CD4-positive, alpha-beta T cell (primary cell): ENCODE measurements at regions not wholly inside any gene's neighbourhood (a gene's known extent, or its start where the extent isn't known, plus 50 kb on each side); places are given as distances from the start of the nearest gene placed in this dataset.

Experiments used
- ATAC-seq: fragments of 200-7000 bp; cut with Tn5 transposase; one replicate; pipeline ENCODE4 v1.10.0; 2022; ENCODE audit warnings: mild to moderate bottlenecking; ENCODE audit not compliant: poor library complexity
- CTCF ChIA-PET: fragments of 350-600 bp; sonication (Branson Sonifier 250); formaldehyde crosslinking; loops from one replicate; lab custom pipeline; 2021; ENCODE audit warnings: antibody characterized with exemption, inconsistent platforms; lab: Charles Lee
- POLR2A ChIA-PET: fragments of 350-600 bp; sonication (Branson Sonifier 250); formaldehyde crosslinking; loops from one replicate; lab custom pipeline; 2021; ENCODE audit warnings: antibody characterized with exemption, inconsistent platforms; lab: Charles Lee
- DNase-seq, 14 experiments: peaks; one replicate each; pipeline ENCODE4 v3.0.0-alpha.2; 2013 to 2020; ENCODE audit warnings: mixed read lengths in 2 of 14
- H3K27ac ChIP-seq, 2 donors: one replicate each; pipeline versions ENCODE4 v1.5.1 to v1.7.0; 2013; ENCODE audit warnings: low read length in 2 of 2, low read depth in 1 of 2, mild to moderate bottlenecking in 1 of 2
- H3K27me3 ChIP-seq, 2 experiments: 1 replicate in 1 of 2; 2 replicates in 1 of 2; pipeline versions ENCODE4 v1.6.1 to v1.7.0; 2013; ENCODE audit warnings: low read length in 2 of 2, control low read depth in 1 of 2, mild to moderate bottlenecking in 1 of 2, moderate library complexity in 1 of 2; ENCODE audit not compliant: insufficient read depth in 2 of 2, control insufficient read depth in 1 of 2
- H3K36me3 ChIP-seq: one replicate; pipeline ENCODE4 v1.6.1; 2013; ENCODE audit warnings: low read length, control low read depth; ENCODE audit not compliant: insufficient read depth
- H3K4me1 ChIP-seq: one replicate; pipeline ENCODE4 v1.6.1; 2013; ENCODE audit warnings: low read length, control low read depth; ENCODE audit not compliant: insufficient read depth
- H3K4me3 ChIP-seq: one replicate; pipeline ENCODE4 v1.5.1; 2013; ENCODE audit warnings: mild to moderate bottlenecking, low read length, moderate library complexity
- H3K9me3 ChIP-seq, 2 experiments: 1 replicate in 1 of 2; 2 replicates in 1 of 2; pipeline versions ENCODE4 v1.6.1 to v1.7.0; 2013; ENCODE audit warnings: low read length in 2 of 2, mild to moderate bottlenecking in 2 of 2, control low read depth in 1 of 2, moderate library complexity in 1 of 2; ENCODE audit not compliant: control insufficient read depth in 1 of 2, insufficient read depth in 1 of 2
- H3K27ac Mint-ChIP-seq: one replicate; pipeline ENCODE4 v1.8.0; 2020; ENCODE audit warnings: mixed read lengths
- H3K27me3 Mint-ChIP-seq: one replicate; pipeline ENCODE4 v1.8.0; 2021; ENCODE audit warnings: mixed read lengths
- H3K36me3 Mint-ChIP-seq: one replicate; pipeline ENCODE4 v1.8.0; 2021; ENCODE audit warnings: low read depth, mixed read lengths
- H3K4me1 Mint-ChIP-seq: one replicate; pipeline ENCODE4 v1.8.0; 2021; ENCODE audit warnings: low read depth, mixed read lengths
- H3K4me3 Mint-ChIP-seq: one replicate; pipeline ENCODE4 v1.8.0; 2020; ENCODE audit warnings: mild to moderate bottlenecking, mixed read lengths
- H3K9me3 Mint-ChIP-seq: one replicate; pipeline ENCODE4 v1.8.0; 2020; ENCODE audit warnings: mixed read lengths
- intact Hi-C, 2 experiments: fragments of 100-400 bp; cut with DNase I in 1 of 2; cut with micrococcal nuclease in 1 of 2; formaldehyde crosslinking; loops; one replicate each; pipeline versions ENCODE4 v1.15.1 to v1.9.0; 2023 to 2025; cut with DNase I, micrococcal nuclease
- TF ChIP-seq, protein P1 (sequence below): fragments of 200-600 bp; IDR thresholded peaks from one replicate; pipeline ENCODE4 v1.8.0; 2022; ENCODE audit warnings: antibody characterized with exemption, mild to moderate bottlenecking

DNA sequence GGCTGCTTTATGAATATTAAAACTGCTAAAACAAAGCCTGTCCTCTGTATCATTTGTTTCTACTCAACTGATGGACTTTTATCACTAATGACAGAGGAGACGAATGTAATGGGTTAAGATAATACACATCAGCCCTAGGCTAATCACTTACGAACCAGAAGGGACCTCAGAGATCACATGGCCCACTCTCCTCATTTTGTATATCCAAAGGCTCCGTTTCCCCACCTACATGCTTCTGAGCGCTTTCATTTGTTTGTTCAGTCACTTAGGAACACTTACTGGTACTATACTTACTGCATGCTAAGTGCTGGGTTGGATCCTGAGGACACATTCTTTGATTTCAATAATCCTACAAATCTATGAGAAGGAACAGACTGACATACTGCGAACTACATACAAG lies 169.3 kb downstream of the CEP135 start:
- no peak for ATAC-seq
- TF ChIP-seq, protein P1, sequence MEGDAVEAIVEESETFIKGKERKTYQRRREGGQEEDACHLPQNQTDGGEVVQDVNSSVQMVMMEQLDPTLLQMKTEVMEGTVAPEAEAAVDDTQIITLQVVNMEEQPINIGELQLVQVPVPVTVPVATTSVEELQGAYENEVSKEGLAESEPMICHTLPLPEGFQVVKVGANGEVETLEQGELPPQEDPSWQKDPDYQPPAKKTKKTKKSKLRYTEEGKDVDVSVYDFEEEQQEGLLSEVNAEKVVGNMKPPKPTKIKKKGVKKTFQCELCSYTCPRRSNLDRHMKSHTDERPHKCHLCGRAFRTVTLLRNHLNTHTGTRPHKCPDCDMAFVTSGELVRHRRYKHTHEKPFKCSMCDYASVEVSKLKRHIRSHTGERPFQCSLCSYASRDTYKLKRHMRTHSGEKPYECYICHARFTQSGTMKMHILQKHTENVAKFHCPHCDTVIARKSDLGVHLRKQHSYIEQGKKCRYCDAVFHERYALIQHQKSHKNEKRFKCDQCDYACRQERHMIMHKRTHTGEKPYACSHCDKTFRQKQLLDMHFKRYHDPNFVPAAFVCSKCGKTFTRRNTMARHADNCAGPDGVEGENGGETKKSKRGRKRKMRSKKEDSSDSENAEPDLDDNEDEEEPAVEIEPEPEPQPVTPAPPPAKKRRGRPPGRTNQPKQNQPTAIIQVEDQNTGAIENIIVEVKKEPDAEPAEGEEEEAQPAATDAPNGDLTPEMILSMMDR = no peak
- ChIA-PET POLR2A (no interaction called here), CTCF (no interaction called here)
- intact Hi-C loops = no loop called here
- Mint-ChIP-seq H3K27me3 (no peaks in the 10 kb centered on the region), H3K4me1 (peaks cover 4% of the 10 kb centered on the region), H3K9me3 (no peaks in the 10 kb centered on the region), H3K36me3 (no peaks in the 10 kb centered on the region), H3K27ac (no peak overlapping the region), H3K4me3 (no peak overlapping the region)
- H3K27ac ChIP-seq = no peak overlapping the region
- H3K9me3 ChIP-seq = no peaks in the 10 kb centered on the region
- H3K4me1 ChIP-seq = no peaks in the 10 kb centered on the region
- H3K4me3 ChIP-seq = no peak overlapping the region
- H3K36me3 ChIP-seq = no peaks in the 10 kb centered on the region
- no peak for DNase-seq
- no peaks in the 10 kb centered on the region for H3K27me3 ChIP-seq

DNA sequence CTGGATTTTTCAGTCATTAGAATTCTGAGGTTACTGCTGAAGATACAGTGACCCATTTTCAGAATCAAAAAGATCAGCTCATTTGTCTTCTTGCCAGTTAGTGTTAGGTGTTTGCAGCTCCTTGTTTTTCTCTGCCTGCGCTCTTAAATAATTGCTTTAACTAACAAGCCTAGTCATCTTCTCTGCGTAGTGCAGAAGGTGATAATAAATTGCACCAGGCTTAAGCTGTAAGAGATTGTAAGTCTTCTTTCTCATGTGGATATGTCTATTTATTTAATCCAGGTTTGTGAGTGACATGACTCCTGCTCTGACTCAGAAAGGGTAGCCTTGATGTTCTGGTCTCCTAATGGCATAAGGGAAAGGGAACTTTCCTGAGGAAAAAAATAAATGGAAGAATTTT lies 167.2 kb downstream of the CEP135 start:
- H3K4me1 ChIP-seq = no peaks in the 10 kb centered on the region
- no peak for DNase-seq
- Mint-ChIP-seq H3K9me3 (no peaks in the 10 kb centered on the region), H3K4me3 (no peak overlapping the region), H3K4me1 (peaks cover 4% of the 10 kb centered on the region), H3K36me3 (no peaks in the 10 kb centered on the region), H3K27me3 (no peaks in the 10 kb centered on the region), H3K27ac (no peak overlapping the region)
- H3K9me3 ChIP-seq = no peaks in the 10 kb centered on the region
- intact Hi-C loops = no loop called here
- no peak overlapping the region for H3K4me3 ChIP-seq
- no peak for ATAC-seq
- peaks cover 0 to 2% of the 10 kb centered on the region in 2 experiments for H3K27me3 ChIP-seq
- no peaks in the 10 kb centered on the region for H3K36me3 ChIP-seq
- H3K27ac ChIP-seq = no peak overlapping the region
- ChIA-PET POLR2A (no interaction called here), CTCF (no interaction called here)
- TF ChIP-seq, protein P1 = no peak

DNA sequence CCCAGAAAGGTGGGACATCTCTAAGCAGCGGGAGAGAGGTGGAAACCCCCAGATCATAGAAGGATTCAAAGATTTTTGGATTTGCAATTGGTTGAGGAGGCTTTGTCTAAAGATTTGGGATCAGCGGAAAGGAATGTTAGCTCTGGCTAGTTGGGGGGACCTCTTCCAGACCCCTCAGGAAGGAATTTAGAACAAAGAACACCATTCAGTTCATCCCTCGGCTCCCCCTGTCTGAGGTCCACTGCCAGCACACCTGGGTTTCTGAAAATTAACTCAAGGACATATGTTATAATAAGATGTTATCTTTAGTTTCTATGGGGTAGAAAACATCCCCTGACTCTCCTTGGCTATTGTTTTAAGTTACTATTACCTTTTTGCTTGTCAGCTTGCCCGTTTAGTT lies 163.6 kb downstream of the CEP135 start:
- POLR2A ChIA-PET = no interaction called here
- no peaks in the 10 kb centered on the region for H3K9me3 Mint-ChIP-seq
- Histone ChIP-seq H3K36me3 (no peaks in the 10 kb centered on the region), H3K4me1 (no peaks in the 10 kb centered on the region), H3K4me3 (no peak overlapping the region), H3K27me3 (peaks cover 0 to 2% of the 10 kb centered on the region in 2 experiments), H3K27ac (no peak overlapping the region), H3K9me3 (no peaks in the 10 kb centered on the region)
- ATAC-seq (no peak), DNase-seq (no peak)
- H3K36me3 Mint-ChIP-seq = no peaks in the 10 kb centered on the region
- peaks cover 4% of the 10 kb centered on the region for H3K4me1 Mint-ChIP-seq
- TF ChIP-seq, protein P1 = no peak
- H3K4me3 Mint-ChIP-seq = no peak overlapping the region
- intact Hi-C loops = no loop called here
- H3K27me3 Mint-ChIP-seq = no peaks in the 10 kb centered on the region
- no peak overlapping the region for H3K27ac Mint-ChIP-seq
- CTCF ChIA-PET = no interaction called here
